ENCODE measurements at regions not wholly inside any gene's neighbourhood (a gene's known extent, or its start where the extent isn't known, plus 50 kb on each side); places are given as distances from the start of the nearest gene placed in this dataset.

GRCh38 chr4:132934911-132935310, 214.2 kb upstream of the PCDH10 start:
- H3K9me3 Mint-ChIP-seq (ENCODE audit: unreplicated experiment): no peaks in the 10 kb centered on the region
- peaks cover 4% of the 10 kb centered on the region for H3K27me3 Mint-ChIP-seq (ENCODE audit: unreplicated experiment)
- no peak for TF ChIP-seq CTCF (IDR thresholded peaks at IDR 0.05; ENCODE audit: unreplicated experiment)
- H3K4me3 Mint-ChIP-seq (ENCODE audit: unreplicated experiment): no peak overlapping the region
- no peaks in the 10 kb centered on the region for H3K36me3 Mint-ChIP-seq (ENCODE audit: low read depth, unreplicated experiment)
- peaks cover 8% of the 10 kb centered on the region for H3K4me1 Mint-ChIP-seq (ENCODE audit: unreplicated experiment)
- no peak overlapping the region for H3K27ac Mint-ChIP-seq (ENCODE audit: unreplicated experiment)
- DNase-seq (ENCODE audit: low spot score): no peak

GRCh38 chr4:132955146-132955545, 193.9 kb upstream of the PCDH10 start:
- no peaks in the 10 kb centered on the region for H3K27me3 Mint-ChIP-seq (ENCODE audit: unreplicated experiment)

GRCh38 chr4:132956962-132957361, 192.1 kb upstream of the PCDH10 start:
- Mint-ChIP-seq H3K4me1 (ENCODE audit: unreplicated experiment) (no peaks in the 10 kb centered on the region), H3K36me3 (ENCODE audit: low read depth, unreplicated experiment) (no peaks in the 10 kb centered on the region), H3K9me3 (ENCODE audit: unreplicated experiment) (no peaks in the 10 kb centered on the region), H3K27me3 (ENCODE audit: unreplicated experiment) (no peaks in the 10 kb centered on the region), H3K27ac (ENCODE audit: unreplicated experiment) (no peak overlapping the region), H3K4me3 (ENCODE audit: unreplicated experiment) (no peak overlapping the region)
- no peak for TF ChIP-seq CTCF (IDR thresholded peaks at IDR 0.05; ENCODE audit: unreplicated experiment)
- DNase-seq (ENCODE audit: low spot score): no peak

More at GRCh38 chr4:132955146-132955545, 193.9 kb upstream of the PCDH10 start:
- Mint-ChIP-seq H3K4me1 (ENCODE audit: unreplicated experiment) (no peaks in the 10 kb centered on the region), H3K27ac (ENCODE audit: unreplicated experiment) (no peak overlapping the region), H3K36me3 (ENCODE audit: low read depth, unreplicated experiment) (no peaks in the 10 kb centered on the region), H3K4me3 (ENCODE audit: unreplicated experiment) (no peak overlapping the region), H3K9me3 (ENCODE audit: unreplicated experiment) (no peaks in the 10 kb centered on the region)
- no peak for DNase-seq (ENCODE audit: low spot score)
- no peak for TF ChIP-seq CTCF (IDR thresholded peaks at IDR 0.05; ENCODE audit: unreplicated experiment)

- Mint-ChIP-seq H3K27me3 (ENCODE audit: unreplicated experiment) (no peaks in the 10 kb centered on the region), H3K4me1 (ENCODE audit: unreplicated experiment) (no peaks in the 10 kb centered on the region), H3K36me3 (ENCODE audit: low read depth, unreplicated experiment) (no peaks in the 10 kb centered on the region), H3K27ac (ENCODE audit: unreplicated experiment) (no peak overlapping the region), H3K4me3 (ENCODE audit: unreplicated experiment) (no peak overlapping the region), H3K9me3 (ENCODE audit: unreplicated experiment) (no peaks in the 10 kb centered on the region)
- DNase-seq (ENCODE audit: low spot score): no peak
- TF ChIP-seq CTCF (IDR thresholded peaks at IDR 0.05; ENCODE audit: unreplicated experiment): no peak
Observed at GRCh38 chr4:132958457-132959263, 190.4 kb upstream of the PCDH10 start.

- H3K36me3 Mint-ChIP-seq (ENCODE audit: low read depth, unreplicated experiment): no peaks in the 10 kb centered on the region
- no peaks in the 10 kb centered on the region for H3K27me3 Mint-ChIP-seq (ENCODE audit: unreplicated experiment)
- H3K9me3 Mint-ChIP-seq (ENCODE audit: unreplicated experiment): no peaks in the 10 kb centered on the region
- no peak overlapping the region for H3K4me3 Mint-ChIP-seq (ENCODE audit: unreplicated experiment)
- TF ChIP-seq CTCF (IDR thresholded peaks at IDR 0.05; ENCODE audit: unreplicated experiment): no peak
- H3K27ac Mint-ChIP-seq (ENCODE audit: unreplicated experiment): no peak overlapping the region
- no peak for DNase-seq (ENCODE audit: low spot score)
- no peaks in the 10 kb centered on the region for H3K4me1 Mint-ChIP-seq (ENCODE audit: unreplicated experiment)
Observed at GRCh38 chr4:132981611-132982010, 167.5 kb upstream of the PCDH10 start.
